ENCODE measurements at regions not wholly inside any gene's neighbourhood (a gene's known extent, or its start where the extent isn't known, plus 50 kb on each side); places are given as distances from the start of the nearest gene placed in this dataset.

DNA sequence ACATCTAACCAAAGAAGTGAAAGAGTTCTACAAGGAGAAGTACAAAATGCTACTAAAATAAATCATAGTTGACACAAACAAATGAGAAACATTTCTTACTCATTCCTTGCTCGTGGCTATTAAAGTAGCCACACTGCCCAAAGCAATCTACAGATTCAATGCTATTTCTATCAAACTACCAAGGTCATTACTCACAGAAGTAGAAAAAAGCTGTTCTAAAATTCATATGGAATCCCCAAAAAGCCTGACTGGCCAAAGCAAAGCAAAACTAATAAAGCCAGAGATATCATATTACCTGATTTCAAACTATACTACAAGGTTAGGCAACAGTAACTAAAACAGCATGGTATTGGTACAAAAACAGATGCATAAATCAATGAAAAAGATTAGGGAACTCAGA, 305.6 kb downstream of the RPAP3 start:
- TF ChIP-seq, protein P1, sequence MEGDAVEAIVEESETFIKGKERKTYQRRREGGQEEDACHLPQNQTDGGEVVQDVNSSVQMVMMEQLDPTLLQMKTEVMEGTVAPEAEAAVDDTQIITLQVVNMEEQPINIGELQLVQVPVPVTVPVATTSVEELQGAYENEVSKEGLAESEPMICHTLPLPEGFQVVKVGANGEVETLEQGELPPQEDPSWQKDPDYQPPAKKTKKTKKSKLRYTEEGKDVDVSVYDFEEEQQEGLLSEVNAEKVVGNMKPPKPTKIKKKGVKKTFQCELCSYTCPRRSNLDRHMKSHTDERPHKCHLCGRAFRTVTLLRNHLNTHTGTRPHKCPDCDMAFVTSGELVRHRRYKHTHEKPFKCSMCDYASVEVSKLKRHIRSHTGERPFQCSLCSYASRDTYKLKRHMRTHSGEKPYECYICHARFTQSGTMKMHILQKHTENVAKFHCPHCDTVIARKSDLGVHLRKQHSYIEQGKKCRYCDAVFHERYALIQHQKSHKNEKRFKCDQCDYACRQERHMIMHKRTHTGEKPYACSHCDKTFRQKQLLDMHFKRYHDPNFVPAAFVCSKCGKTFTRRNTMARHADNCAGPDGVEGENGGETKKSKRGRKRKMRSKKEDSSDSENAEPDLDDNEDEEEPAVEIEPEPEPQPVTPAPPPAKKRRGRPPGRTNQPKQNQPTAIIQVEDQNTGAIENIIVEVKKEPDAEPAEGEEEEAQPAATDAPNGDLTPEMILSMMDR (conservative IDR thresholded peaks at IDR 0.05; ENCODE audit: low read depth, low read length) = no peak
- TF ChIP-seq EZH2phosphoT487 (IDR thresholded peaks at IDR 0.05; ENCODE audit: borderline replicate concordance, low read length) = no peak

Data from PC-3 (cell line).